ENCODE measurements at regions not wholly inside any gene's neighbourhood (a gene's known extent, or its start where the extent isn't known, plus 50 kb on each side); places are given as distances from the start of the nearest gene placed in this dataset.
A peak's percentile ranks its signal among the peaks of the same experiment; 100 is the strongest.

DNA sequence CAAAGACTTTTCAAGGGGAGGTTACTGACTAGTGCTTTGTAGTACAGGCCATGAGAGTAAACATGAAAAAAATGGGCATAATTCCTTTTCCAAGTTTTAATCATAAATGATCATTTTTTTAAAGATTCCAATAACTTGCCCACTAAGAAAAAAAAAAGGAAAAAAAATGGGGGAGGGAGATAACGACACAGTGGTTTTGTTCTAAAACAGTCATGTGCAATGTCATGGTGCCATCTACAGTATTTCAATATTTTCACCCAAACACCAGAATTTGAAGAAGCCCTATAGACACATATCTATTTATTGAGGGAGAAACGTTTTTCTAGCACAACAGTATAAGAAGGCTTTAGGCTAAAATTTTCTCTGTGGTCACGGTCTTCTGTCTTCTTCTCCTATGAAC, 250.2 kb downstream of the LTN1 start:
- Histone ChIP-seq H3K27me3 (no peaks in the 10 kb centered on the region), H3K9me3 (peaks cover 0 to 3% (median 0%) of the 10 kb centered on the region in 11 donors), H3K4me3 (no peak overlapping the region), H3K27ac (no peak overlapping the region), H3K36me3 (no peaks in the 10 kb centered on the region), H3K4me1 (peaks cover 0 to 38% (median 27%) of the 10 kb centered on the region in 9 donors)
- WGBS, 2 donors: 45 to 54% methylated on average over 3 of the region's 3 CpGs
- TF ChIP-seq, protein P1, sequence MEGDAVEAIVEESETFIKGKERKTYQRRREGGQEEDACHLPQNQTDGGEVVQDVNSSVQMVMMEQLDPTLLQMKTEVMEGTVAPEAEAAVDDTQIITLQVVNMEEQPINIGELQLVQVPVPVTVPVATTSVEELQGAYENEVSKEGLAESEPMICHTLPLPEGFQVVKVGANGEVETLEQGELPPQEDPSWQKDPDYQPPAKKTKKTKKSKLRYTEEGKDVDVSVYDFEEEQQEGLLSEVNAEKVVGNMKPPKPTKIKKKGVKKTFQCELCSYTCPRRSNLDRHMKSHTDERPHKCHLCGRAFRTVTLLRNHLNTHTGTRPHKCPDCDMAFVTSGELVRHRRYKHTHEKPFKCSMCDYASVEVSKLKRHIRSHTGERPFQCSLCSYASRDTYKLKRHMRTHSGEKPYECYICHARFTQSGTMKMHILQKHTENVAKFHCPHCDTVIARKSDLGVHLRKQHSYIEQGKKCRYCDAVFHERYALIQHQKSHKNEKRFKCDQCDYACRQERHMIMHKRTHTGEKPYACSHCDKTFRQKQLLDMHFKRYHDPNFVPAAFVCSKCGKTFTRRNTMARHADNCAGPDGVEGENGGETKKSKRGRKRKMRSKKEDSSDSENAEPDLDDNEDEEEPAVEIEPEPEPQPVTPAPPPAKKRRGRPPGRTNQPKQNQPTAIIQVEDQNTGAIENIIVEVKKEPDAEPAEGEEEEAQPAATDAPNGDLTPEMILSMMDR (IDR thresholded peaks at IDR 0.05): peak in 6 of 9 donors; percentile 25 to 58 (median 50)
- DNase-seq (no peak), ATAC-seq (no peak)
- intact Hi-C loops (cut with DNase I): loop anchor here in 9 of 10 donors (2.0 to 10.0 kb wide), 18 partner anchors 105 to 1895 kb away; partner anchors contain the start of gene ADAMTS1 (in 1 of the 9)

DNA sequence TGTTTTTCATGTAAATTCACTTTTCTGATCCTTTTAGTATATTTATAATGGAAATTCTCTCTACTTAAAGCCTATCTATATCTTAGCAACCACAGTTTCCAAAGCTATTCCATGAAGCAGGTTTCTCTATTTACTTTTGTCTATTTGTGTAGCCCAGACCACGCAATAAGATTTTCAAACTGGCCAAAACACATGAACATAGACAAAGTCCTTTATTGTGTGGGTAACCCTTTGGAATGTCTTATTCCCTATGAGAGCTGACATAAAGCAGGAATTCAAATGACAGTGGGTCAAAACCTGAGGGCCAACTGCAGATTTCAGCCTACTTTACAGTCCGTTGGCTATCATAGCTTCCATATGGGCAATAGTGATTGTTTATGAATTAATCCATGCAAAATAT, 252.6 kb downstream of the LTN1 start:
- Histone ChIP-seq H3K36me3 (no peaks in the 10 kb centered on the region), H3K27ac (peak overlapping the region in 1 of 10 donors; percentile 5), H3K27me3 (no peaks in the 10 kb centered on the region), H3K4me3 (no peak overlapping the region), H3K9me3 (peaks cover 0 to 14% (median 0%) of the 10 kb centered on the region in 11 donors), H3K4me1 (peaks cover 0 to 35% (median 24%) of the 10 kb centered on the region in 9 donors)
- no peak for ATAC-seq
- 95% methylated on average over 2 of the region's 2 CpGs for WGBS, 2 donors
- DNase-seq: no peak
- TF ChIP-seq, protein P1 (IDR thresholded peaks at IDR 0.05): no peak
- intact Hi-C loops (cut with DNase I): loop anchor here in 8 of 10 donors (2.0 to 10.0 kb wide), 17 partner anchors 103 to 1893 kb away; partner anchors contain the start of gene ADAMTS1 (in 1 of the 8)

DNA sequence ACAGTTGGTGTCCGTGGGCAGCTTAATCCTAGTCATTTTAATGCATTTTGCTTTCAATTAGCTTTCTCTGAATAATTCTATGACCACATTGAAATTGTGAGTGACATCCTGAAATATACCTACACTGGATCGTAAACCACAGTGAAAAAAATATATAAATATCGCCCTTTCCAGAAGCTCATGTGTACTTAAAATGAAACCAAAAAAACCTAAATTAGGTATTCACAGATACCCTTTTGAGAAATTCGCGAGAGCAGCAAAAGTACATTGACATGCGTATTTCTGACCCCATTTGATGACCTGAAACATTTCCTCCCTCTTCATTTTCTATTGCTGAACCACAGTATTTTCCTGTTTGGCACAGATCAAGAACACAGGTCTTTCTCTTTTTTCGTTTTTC, 253.8 kb downstream of the LTN1 start:
- peaks cover 0 to 15% (median 0%) of the 10 kb centered on the region in 11 donors for H3K9me3 ChIP-seq
- H3K4me1 ChIP-seq: peaks cover 0 to 32% (median 19%) of the 10 kb centered on the region in 9 donors
- H3K36me3 ChIP-seq: no peaks in the 10 kb centered on the region
- no peak overlapping the region for H3K4me3 ChIP-seq
- H3K27ac ChIP-seq: peak overlapping the region in 8 of 10 donors; percentile 6 to 76 (median 58)
- WGBS, 2 donors: 59 to 64% methylated on average over 7 of the region's 7 CpGs
- DNase-seq (no peak), ATAC-seq (no peak)
- H3K27me3 ChIP-seq: no peaks in the 10 kb centered on the region
- TF ChIP-seq, protein P1 (IDR thresholded peaks at IDR 0.05): no peak
- intact Hi-C loops (cut with DNase I): loop anchor here in 5 of 10 donors (2.0 to 10.0 kb wide), 5 partner anchors 34 to 394 kb away; no protein-coding TSS in a partner anchor

DNA sequence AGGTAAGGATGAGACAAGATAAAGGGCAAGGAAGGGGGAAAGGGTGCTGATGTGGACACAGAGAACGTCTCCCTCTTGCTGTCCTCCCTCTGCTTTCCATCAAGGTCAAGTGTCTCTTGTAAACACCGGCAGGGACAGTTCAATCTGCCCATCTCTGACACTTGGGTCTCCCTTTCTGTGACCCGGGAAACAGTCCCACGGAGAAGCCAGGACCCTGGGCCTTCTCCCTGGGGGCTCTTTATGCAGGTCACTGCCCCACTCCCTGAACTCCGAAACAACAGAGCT, 254.3 kb downstream of the LTN1 start:
- peaks cover 0 to 12% (median 0%) of the 10 kb centered on the region in 11 donors for H3K9me3 ChIP-seq
- peaks cover 0 to 32% (median 19%) of the 10 kb centered on the region in 9 donors for H3K4me1 ChIP-seq
- intact Hi-C loops (cut with DNase I): loop anchor here in 5 of 10 donors (2.0 to 10.0 kb wide), 5 partner anchors 34 to 394 kb away; no protein-coding TSS in a partner anchor
- peak overlapping the region in 9 of 10 donors; percentile 6 to 76 (median 53) for H3K27ac ChIP-seq
- no peaks in the 10 kb centered on the region for H3K36me3 ChIP-seq
- TF ChIP-seq, protein P1 (IDR thresholded peaks at IDR 0.05): no peak
- DNase-seq: no peak
- 37 to 50% methylated on average over 5 of the region's 5 CpGs for WGBS, 2 donors
- H3K4me3 ChIP-seq: no peak overlapping the region
- H3K27me3 ChIP-seq: no peaks in the 10 kb centered on the region
- peak in 5 of 8 donors; percentile 17 to 59 (median 47) for ATAC-seq

Measured in heart right ventricle (tissue), 16 donors.